B cell (primary cell): ENCODE measurements at regions not wholly inside any gene's neighbourhood (a gene's known extent, or its start where the extent isn't known, plus 50 kb on each side); places are given as distances from the start of the nearest gene placed in this dataset.
"Not testable (repeated sequence)": the region's sequence is repeated elsewhere in the genome, so short reads cannot be mapped to it uniquely, and the experiment has no call there.

ENCODE experiments used
- ATAC-seq: fragments of 200-7000 bp; cut with Tn5 transposase; one replicate; pipeline ENCODE4 v1.10.0; 2021; ENCODE audit warnings: low read depth, mild to moderate bottlenecking, moderate number of reproducible peaks, moderate library complexity
- CTCF ChIA-PET: fragments of 350-600 bp; sonication (Branson Sonifier 250); formaldehyde crosslinking; loops from one replicate; lab custom pipeline; 2021; ENCODE audit warnings: antibody characterized with exemption, inconsistent platforms; lab: Charles Lee
- POLR2A ChIA-PET: fragments of 350-600 bp; sonication (Branson Sonifier 250); formaldehyde crosslinking; loops from one replicate; lab custom pipeline; 2021; ENCODE audit warnings: antibody characterized with exemption; lab: Charles Lee
- DNase-seq: peaks from one replicate; pipeline ENCODE4 v3.0.0; 2013
- H2AFZ ChIP-seq: 2 replicates; pipeline ENCODE4 v1.6.1; 2012; ENCODE audit warnings: mild to moderate bottlenecking, low read depth, low read length; ENCODE audit not compliant: insufficient read depth, poor library complexity, severe bottlenecking
- H3K27ac ChIP-seq, 2 donors: 1 replicate in 1 of 2; 2 replicates in 1 of 2; pipeline ENCODE4 v1.5.1; 2012 to 2013; ENCODE audit warnings: low read length in 2 of 2, mild to moderate bottlenecking in 2 of 2, moderate library complexity in 1 of 2
- H3K27me3 ChIP-seq, 4 experiments: fragments of 200-600 bp in 1 of 4; sonication (generic) in 1 of 4; replicated peaks in 1 of 4; 1 replicate in 2 of 4; 2 replicates in 2 of 4; pipeline versions ENCODE4 v1.6.1 to v1.7.0; 2013 to 2016; ENCODE audit warnings: low read length in 3 of 4, mild to moderate bottlenecking in 2 of 4, mixed read lengths in 1 of 4, moderate library complexity in 1 of 4; ENCODE audit not compliant: insufficient read depth in 4 of 4, control insufficient read depth in 3 of 4; ENCODE audit errors: control extremely low read depth in 1 of 4
- H3K36me3 ChIP-seq, 2 experiments: replicated peaks in 1 of 2; 1 replicate in 1 of 2; 2 replicates in 1 of 2; pipeline versions ENCODE4 v1.6.1 to v1.7.1; 2013; ENCODE audit warnings: low read length in 1 of 2; ENCODE audit not compliant: insufficient read depth in 2 of 2, control insufficient read depth in 1 of 2; ENCODE audit errors: control extremely low read depth in 1 of 2, extremely low read depth in 1 of 2
- H3K4me1 ChIP-seq, 2 donors: fragments of 200-600 bp in 1 of 2; sonication (generic) in 1 of 2; 1 replicate in 1 of 2; 2 replicates in 1 of 2; pipeline versions ENCODE4 v1.5.1 to v1.6.1; 2013 to 2017; ENCODE audit warnings: low read length in 2 of 2; ENCODE audit not compliant: control insufficient read depth in 2 of 2, insufficient read depth in 2 of 2
- H3K4me2 ChIP-seq: replicated peaks from 2 replicates; pipeline ENCODE3; 2012; ENCODE audit warnings: mild to moderate bottlenecking, low read depth, low read length; ENCODE audit not compliant: poor library complexity, severe bottlenecking
- H3K4me3 ChIP-seq, 5 experiments: fragments of 200-600 bp in 1 of 5; sonication (generic) in 1 of 5; 1 replicate in 3 of 5; 2 replicates in 2 of 5; pipeline versions ENCODE4 v1.5.1 to v1.7.0; 2011 to 2016; ENCODE audit warnings: low read length in 4 of 5, mild to moderate bottlenecking in 4 of 5, low read depth in 2 of 5, control low read depth in 1 of 5, moderate library complexity in 1 of 5; ENCODE audit not compliant: insufficient read depth in 1 of 5; ENCODE audit errors: control extremely low read depth in 1 of 5, extremely low read depth in 1 of 5
- H3K79me2 ChIP-seq: fragments of 200-600 bp; sonication (generic); one replicate; pipeline ENCODE4 v1.6.0; 2016; ENCODE audit warnings: low read length; ENCODE audit not compliant: control insufficient read depth, insufficient read depth
- H3K9ac ChIP-seq: fragments of 200-600 bp; sonication (generic); 2 replicates; pipeline ENCODE4 v1.6.1; 2017; ENCODE audit warnings: mild to moderate bottlenecking, low read length, moderate library complexity
- H3K9me3 ChIP-seq, 3 donors: one replicate each; pipeline versions ENCODE4 v1.6.1 to v1.7.1; 2013; ENCODE audit warnings: low read length in 2 of 3; ENCODE audit not compliant: control insufficient read depth in 2 of 3, insufficient read depth in 1 of 3; ENCODE audit errors: control extremely low read depth in 1 of 3
- H4K20me1 ChIP-seq: 2 replicates; pipeline ENCODE4 v1.6.0; 2012; ENCODE audit warnings: mild to moderate bottlenecking, low read length; ENCODE audit not compliant: insufficient read depth, control insufficient read depth, poor library complexity, severe bottlenecking
- H3K27ac Mint-ChIP-seq: one replicate; pipeline ENCODE4 v1.8.0; 2021; ENCODE audit warnings: mixed read lengths
- H3K27me3 Mint-ChIP-seq: one replicate; pipeline ENCODE4 v1.8.0; 2021; ENCODE audit warnings: mixed read lengths
- H3K4me1 Mint-ChIP-seq: one replicate; pipeline ENCODE4 v1.8.0; 2021; ENCODE audit warnings: mixed read lengths
- H3K4me3 Mint-ChIP-seq: one replicate; pipeline ENCODE4 v1.8.0; 2021; ENCODE audit warnings: mixed read lengths
- H3K9me3 Mint-ChIP-seq: one replicate; pipeline ENCODE4 v1.8.0; 2022; ENCODE audit warnings: mixed read lengths; ENCODE audit not compliant: insufficient read depth
- EZH2 ChIP-seq: IDR thresholded peaks from 2 replicates; pipeline ENCODE4 v1.6.1; 2012; ENCODE audit warnings: borderline replicate concordance, low read depth, mild to moderate bottlenecking, moderate library complexity, low read length; ENCODE audit not compliant: insufficient read depth, poor library complexity, severe bottlenecking
- WGBS: methylation state at CpG from one replicate; pipeline ENCODE4 v1.1.5; 2013; ENCODE audit warnings: missing lambda C conversion rate; ENCODE audit not compliant: insufficient coverage; 5-methylcytosine and 5-hydroxymethylcytosine counted together
- intact Hi-C: fragments of 100-400 bp; cut with micrococcal nuclease; formaldehyde crosslinking; loops from one replicate; pipeline ENCODE4 v1.10.0; 2022

DNA sequence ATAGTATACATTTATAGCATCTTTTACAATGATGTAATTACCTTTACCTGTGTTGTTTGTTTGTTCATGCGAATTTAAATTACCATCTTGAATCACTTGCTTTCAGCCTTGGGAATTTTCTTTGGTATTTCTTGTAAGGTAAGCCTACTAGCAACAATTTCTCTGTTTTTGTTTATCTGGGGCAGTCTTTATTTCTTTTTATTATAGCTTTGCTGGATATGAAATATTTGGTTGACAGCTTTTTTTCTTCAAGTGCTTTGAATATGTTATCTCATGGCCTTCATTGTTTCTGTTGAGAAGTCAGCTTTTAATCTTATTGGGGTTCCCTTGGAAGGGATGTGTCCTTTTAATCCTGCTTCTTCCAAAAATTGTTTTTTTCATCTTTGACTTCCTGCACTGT lies 292.8 kb upstream of the EDA2R start:
- no peaks in the 10 kb centered on the region for H3K79me2 ChIP-seq
- H3K9me3 ChIP-seq = peaks cover 0 to 2% (median 0%) of the 10 kb centered on the region in 3 donors
- ChIA-PET CTCF (no interaction called here), POLR2A (no interaction called here)
- H3K9ac ChIP-seq = no peak overlapping the region
- H3K4me2 ChIP-seq = no peak overlapping the region
- Mint-ChIP-seq H3K27me3 (no peaks in the 10 kb centered on the region), H3K4me3 (no peak overlapping the region), H3K9me3 (no peaks in the 10 kb centered on the region), H3K27ac (no peak overlapping the region), H3K4me1 (no peaks in the 10 kb centered on the region)
- intact Hi-C loops = no loop called here
- H3K27ac ChIP-seq = no peak overlapping the region
- no peaks in the 10 kb centered on the region for H4K20me1 ChIP-seq
- no peaks in the 10 kb centered on the region for H3K4me1 ChIP-seq
- TF ChIP-seq EZH2 = no peak
- ATAC-seq (no peak), DNase-seq (no peak)
- no peak overlapping the region for H3K4me3 ChIP-seq
- H3K36me3 ChIP-seq = no peaks in the 10 kb centered on the region
- H2AFZ ChIP-seq = no peak overlapping the region
- whole genome bisulfite sequencing = no CpG with 5 or more reads among the region's 1 CpG
- H3K27me3 ChIP-seq = no peaks in the 10 kb centered on the region

DNA sequence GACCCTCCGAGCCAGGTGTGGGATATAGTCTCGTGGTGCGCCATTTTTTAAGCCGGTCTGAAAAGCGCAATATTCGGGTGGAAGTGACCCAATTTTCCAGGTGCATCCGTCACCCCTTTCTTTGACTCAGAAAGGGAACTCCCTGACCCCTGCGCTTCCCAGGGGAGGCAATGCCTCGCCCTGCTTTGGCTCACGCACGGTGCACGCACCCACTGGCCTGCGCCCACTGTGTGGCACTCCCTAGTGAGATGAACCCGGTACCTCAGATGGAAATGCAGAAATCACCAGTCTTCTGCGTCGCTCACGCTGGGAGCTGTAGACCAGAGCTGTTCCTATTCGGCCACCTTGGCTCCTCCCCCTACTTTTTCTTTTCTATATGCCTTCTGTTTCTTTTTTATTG lies 291.6 kb upstream of the EDA2R start:
- POLR2A ChIA-PET, H3K27me3 Mint-ChIP-seq, H3K4me2 ChIP-seq, H2AFZ ChIP-seq, intact Hi-C loops, CTCF ChIA-PET, ATAC-seq, H3K27me3 ChIP-seq, H3K9me3 ChIP-seq, H3K36me3 ChIP-seq, H3K4me3 Mint-ChIP-seq, H3K27ac Mint-ChIP-seq, H3K79me2 ChIP-seq, DNase-seq, H3K4me3 ChIP-seq, H3K4me1 ChIP-seq, H3K27ac ChIP-seq, H3K9ac ChIP-seq, H3K9me3 Mint-ChIP-seq, H3K4me1 Mint-ChIP-seq, H4K20me1 ChIP-seq: not testable (repeated sequence)
- 93% methylated on average over 12 of the region's 18 CpGs for WGBS
